RWPE2 (cell line): ENCODE measurements at regions not wholly inside any gene's neighbourhood (a gene's known extent, or its start where the extent isn't known, plus 50 kb on each side); places are given as distances from the start of the nearest gene placed in this dataset.

Source experiments
- ATAC-seq: fragments of 200-7000 bp; cut with Tn5 transposase; 3 replicates; pipeline ENCODE4 v1.9.1; 2021; ENCODE audit warnings: low read depth
- DNase-seq: peaks from one replicate; pipeline ENCODE4 v3.0.0-alpha.2; 2020; ENCODE audit warnings: low spot score
- H3K27ac ChIP-seq: fragments of 450-650 bp; 2 replicates; pipeline ENCODE4 v1.5.1; 2017; ENCODE audit warnings: mild to moderate bottlenecking; ENCODE audit not compliant: poor library complexity, severe bottlenecking
- H3K27me3 ChIP-seq: fragments of 250-450 bp; sonication (Bioruptor Pico); 2 replicates; pipeline ENCODE4 v1.5.1; 2021; ENCODE audit warnings: mild to moderate bottlenecking, moderate library complexity; ENCODE audit not compliant: insufficient read depth, poor library complexity, severe bottlenecking
- H3K36me3 ChIP-seq: fragments of 250-450 bp; sonication (Bioruptor Pico); 2 replicates; pipeline ENCODE4 v1.5.1; 2020; ENCODE audit warnings: low read depth, mild to moderate bottlenecking, moderate library complexity
- H3K4me1 ChIP-seq: fragments of 250-450 bp; sonication (Bioruptor Pico); 2 replicates; pipeline ENCODE4 v1.5.1; 2021; ENCODE audit warnings: mild to moderate bottlenecking, moderate library complexity; ENCODE audit not compliant: insufficient read depth, poor library complexity, severe bottlenecking
- H3K4me3 ChIP-seq: fragments of 250-450 bp; sonication (Bioruptor Pico); 2 replicates; pipeline ENCODE4 v1.5.1; 2021; ENCODE audit warnings: mild to moderate bottlenecking, moderate library complexity; ENCODE audit not compliant: severe bottlenecking
- H3K9me3 ChIP-seq: fragments of 250-450 bp; sonication (Bioruptor Pico); 2 replicates; pipeline ENCODE4 v1.5.1; 2021; ENCODE audit warnings: mild to moderate bottlenecking, moderate library complexity; ENCODE audit not compliant: severe bottlenecking
- TF ChIP-seq, protein P1 (sequence below): fragments of 450-650 bp; IDR thresholded peaks from one replicate; pipeline ENCODE4 v1.5.1; 2017; ENCODE audit warnings: mild to moderate bottlenecking, moderate library complexity; ENCODE audit not compliant: poor library complexity, severe bottlenecking

DNA sequence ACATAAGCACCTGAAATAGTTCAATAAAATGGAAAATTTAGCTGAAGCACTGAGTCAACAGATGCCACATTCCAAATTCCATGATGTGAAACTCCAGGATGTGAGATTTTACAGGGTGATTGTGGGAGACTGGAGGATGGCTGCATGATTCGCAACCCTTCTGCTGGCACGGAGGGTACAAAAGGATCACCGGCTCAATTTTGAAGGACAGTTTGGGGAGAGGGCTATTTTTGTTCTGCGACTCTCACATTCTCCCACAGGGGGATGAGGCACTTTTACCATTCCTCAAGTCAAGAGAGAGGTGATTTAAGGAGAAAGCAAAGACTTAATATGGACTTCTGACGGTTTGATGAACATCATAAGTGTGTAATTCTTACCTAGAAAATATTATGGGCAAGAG, 138.1 kb upstream of the CWC22 start:
- ATAC-seq = no peak
- no peak overlapping the region for H3K27ac ChIP-seq
- TF ChIP-seq, protein P1, sequence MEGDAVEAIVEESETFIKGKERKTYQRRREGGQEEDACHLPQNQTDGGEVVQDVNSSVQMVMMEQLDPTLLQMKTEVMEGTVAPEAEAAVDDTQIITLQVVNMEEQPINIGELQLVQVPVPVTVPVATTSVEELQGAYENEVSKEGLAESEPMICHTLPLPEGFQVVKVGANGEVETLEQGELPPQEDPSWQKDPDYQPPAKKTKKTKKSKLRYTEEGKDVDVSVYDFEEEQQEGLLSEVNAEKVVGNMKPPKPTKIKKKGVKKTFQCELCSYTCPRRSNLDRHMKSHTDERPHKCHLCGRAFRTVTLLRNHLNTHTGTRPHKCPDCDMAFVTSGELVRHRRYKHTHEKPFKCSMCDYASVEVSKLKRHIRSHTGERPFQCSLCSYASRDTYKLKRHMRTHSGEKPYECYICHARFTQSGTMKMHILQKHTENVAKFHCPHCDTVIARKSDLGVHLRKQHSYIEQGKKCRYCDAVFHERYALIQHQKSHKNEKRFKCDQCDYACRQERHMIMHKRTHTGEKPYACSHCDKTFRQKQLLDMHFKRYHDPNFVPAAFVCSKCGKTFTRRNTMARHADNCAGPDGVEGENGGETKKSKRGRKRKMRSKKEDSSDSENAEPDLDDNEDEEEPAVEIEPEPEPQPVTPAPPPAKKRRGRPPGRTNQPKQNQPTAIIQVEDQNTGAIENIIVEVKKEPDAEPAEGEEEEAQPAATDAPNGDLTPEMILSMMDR = no peak

DNA sequence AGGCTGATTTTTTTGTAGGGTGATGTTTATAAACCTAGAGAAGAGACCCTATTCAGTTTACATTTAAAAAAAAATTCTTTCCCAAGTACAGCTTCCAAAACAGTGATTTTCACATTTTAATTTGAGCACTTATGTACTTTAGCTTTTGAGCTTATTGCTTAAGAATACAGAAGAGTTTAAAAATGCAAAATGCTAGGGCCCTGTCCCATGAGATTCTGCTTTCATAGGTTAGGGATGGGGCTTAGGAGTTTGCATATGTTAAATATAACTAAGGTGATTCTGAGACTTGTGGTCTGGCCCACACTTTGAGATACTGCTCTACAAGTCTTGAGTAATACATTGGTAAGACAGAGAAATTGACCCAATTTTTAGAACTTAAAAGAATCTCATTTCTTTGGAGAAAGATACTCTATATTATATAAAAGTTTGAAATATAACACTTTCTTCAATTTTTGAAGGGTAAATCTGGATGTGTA, 137.3 kb upstream of the CWC22 start:
- Histone ChIP-seq H3K27me3 (no peaks in the 10 kb centered on the region), H3K9me3 (no peaks in the 10 kb centered on the region), H3K4me1 (no peaks in the 10 kb centered on the region), H3K36me3 (no peaks in the 10 kb centered on the region), H3K27ac (no peak overlapping the region), H3K4me3 (no peak overlapping the region)
- ATAC-seq = no peak
- TF ChIP-seq, protein P1 = no peak
- no peak for DNase-seq

More for the DNA sequence above, 138.1 kb upstream of the CWC22 start:
- no peaks in the 10 kb centered on the region for H3K27me3 ChIP-seq
- H3K4me1 ChIP-seq = no peaks in the 10 kb centered on the region
- H3K36me3 ChIP-seq = no peaks in the 10 kb centered on the region
- H3K4me3 ChIP-seq = no peak overlapping the region
- no peak for DNase-seq
- no peaks in the 10 kb centered on the region for H3K9me3 ChIP-seq

DNA sequence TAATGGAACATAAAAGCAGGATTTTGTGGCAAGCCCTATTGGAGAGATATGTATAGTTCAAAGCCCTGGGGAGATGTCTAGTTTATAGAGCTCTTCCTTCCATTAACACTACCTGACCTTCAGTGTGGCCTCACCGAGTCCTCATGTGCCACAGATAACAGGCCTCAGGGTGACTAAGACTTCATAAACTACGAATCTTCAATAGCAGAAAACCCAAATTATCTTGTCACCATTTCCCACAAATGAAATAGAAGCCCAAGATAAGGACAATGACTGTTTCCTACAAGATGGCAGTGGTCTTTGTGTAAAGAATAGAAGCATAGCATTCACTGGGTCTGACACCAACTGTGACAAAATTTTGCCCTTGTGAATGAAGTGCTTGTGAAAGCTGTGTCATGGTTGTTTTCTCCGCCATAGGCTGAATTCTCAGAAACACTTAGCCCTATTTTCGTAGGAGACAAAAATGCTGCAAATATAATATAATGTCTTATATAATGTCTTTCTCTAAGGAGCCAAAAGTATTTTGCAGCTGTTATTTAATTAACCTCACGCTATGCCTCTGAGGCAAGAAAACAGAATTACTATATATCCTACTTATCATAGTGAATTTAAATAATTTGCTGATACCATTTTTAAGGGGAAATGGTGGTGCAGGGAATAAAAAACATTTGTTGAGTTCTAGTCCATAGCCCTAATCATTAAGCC, 136.7 kb upstream of the CWC22 start:
- no peak overlapping the region for H3K27ac ChIP-seq
- TF ChIP-seq, protein P1 = no peak

DNA sequence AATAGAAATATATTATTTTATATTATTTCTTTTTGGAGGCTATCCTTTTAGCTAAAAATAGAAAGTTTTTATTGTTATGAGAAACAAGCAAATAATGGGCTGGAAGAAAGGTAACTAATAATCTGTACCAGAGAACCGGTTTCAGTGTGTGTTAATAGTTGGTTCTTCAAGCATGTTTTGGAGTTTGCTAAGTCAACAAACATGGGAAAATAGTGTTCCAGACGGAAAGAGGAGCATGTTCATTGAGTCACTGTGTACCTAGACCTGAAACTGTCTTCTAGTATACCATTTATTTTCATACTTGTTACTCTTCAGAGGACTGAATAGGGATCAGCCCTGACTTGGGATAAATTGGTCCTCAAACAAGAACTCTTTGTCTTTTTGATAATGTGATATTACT, 134.5 kb upstream of the CWC22 start:
- Histone ChIP-seq H3K4me3 (no peak overlapping the region), H3K4me1 (no peaks in the 10 kb centered on the region), H3K27me3 (no peaks in the 10 kb centered on the region), H3K27ac (no peak overlapping the region), H3K9me3 (no peaks in the 10 kb centered on the region), H3K36me3 (no peaks in the 10 kb centered on the region)
- ATAC-seq (no peak), DNase-seq (no peak)
- TF ChIP-seq, protein P1 = no peak

More for the DNA sequence above, 136.7 kb upstream of the CWC22 start:
- ATAC-seq = no peak
- Histone ChIP-seq H3K4me1 (no peaks in the 10 kb centered on the region), H3K9me3 (no peaks in the 10 kb centered on the region), H3K36me3 (no peaks in the 10 kb centered on the region), H3K27me3 (no peaks in the 10 kb centered on the region), H3K4me3 (no peak overlapping the region)
- DNase-seq = no peak

DNA sequence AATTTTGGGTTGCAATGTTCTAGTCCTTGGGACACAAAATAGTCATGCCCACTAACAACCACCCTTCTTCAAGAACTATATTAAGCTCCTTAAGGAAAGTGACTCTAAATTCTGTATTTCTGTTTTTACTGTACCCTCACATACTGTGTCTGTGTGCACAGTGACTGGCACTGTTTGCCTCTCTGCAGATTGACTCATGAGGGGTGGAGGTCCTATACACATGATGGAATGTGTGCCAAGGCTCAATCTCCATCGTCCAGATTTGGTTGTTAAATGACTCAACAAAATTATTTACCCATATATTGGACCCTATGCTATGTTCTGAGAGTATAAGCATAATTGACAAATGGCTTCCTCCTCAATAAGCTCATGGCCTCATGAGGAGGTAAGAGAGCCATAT, 126.6 kb upstream of the CWC22 start:
- Histone ChIP-seq H3K4me1 (peaks cover 9% of the 10 kb centered on the region), H3K4me3 (no peak overlapping the region), H3K36me3 (no peaks in the 10 kb centered on the region), H3K9me3 (no peaks in the 10 kb centered on the region), H3K27ac (no peak overlapping the region), H3K27me3 (no peaks in the 10 kb centered on the region)
- DNase-seq (no peak), ATAC-seq (no peak)
- TF ChIP-seq, protein P1 = no peak
